ENCODE measurements at regions not wholly inside any gene's neighbourhood (a gene's known extent, or its start where the extent isn't known, plus 50 kb on each side); places are given as distances from the start of the nearest gene placed in this dataset.

DNA sequence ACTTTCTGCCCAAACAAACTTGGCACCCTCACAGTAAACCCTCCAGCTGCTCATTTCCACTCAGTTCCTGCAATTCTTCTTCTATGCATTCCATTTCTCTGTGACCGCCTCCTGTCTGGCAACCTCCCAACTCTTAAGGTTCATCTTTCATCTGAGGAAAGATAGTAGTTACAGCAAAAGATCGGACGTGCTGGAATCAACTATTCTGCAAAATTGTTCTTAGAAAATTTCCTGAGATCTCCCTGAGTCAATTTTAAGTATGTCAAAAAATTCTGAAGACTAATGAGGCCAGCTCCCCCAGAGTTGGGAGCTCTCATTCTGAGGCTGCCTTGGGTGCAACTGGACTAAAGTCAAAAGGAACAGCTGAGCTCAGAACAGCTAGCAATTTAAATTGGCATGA is 1026.0 kb downstream of the ADGRL3 start:
- TF ChIP-seq, protein P1, sequence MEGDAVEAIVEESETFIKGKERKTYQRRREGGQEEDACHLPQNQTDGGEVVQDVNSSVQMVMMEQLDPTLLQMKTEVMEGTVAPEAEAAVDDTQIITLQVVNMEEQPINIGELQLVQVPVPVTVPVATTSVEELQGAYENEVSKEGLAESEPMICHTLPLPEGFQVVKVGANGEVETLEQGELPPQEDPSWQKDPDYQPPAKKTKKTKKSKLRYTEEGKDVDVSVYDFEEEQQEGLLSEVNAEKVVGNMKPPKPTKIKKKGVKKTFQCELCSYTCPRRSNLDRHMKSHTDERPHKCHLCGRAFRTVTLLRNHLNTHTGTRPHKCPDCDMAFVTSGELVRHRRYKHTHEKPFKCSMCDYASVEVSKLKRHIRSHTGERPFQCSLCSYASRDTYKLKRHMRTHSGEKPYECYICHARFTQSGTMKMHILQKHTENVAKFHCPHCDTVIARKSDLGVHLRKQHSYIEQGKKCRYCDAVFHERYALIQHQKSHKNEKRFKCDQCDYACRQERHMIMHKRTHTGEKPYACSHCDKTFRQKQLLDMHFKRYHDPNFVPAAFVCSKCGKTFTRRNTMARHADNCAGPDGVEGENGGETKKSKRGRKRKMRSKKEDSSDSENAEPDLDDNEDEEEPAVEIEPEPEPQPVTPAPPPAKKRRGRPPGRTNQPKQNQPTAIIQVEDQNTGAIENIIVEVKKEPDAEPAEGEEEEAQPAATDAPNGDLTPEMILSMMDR (IDR thresholded peaks at IDR 0.05; ENCODE audit: borderline replicate concordance, control extremely low read depth, extremely low read depth, insufficient read depth, missing control alignments), result no peak
- DNase-seq (ENCODE audit: low spot score), result no peak
- in situ Hi-C loops (cut with MboI; ENCODE audit: low sequenced_read_pairs, unreplicated experiment), result no loop called here

DNA sequence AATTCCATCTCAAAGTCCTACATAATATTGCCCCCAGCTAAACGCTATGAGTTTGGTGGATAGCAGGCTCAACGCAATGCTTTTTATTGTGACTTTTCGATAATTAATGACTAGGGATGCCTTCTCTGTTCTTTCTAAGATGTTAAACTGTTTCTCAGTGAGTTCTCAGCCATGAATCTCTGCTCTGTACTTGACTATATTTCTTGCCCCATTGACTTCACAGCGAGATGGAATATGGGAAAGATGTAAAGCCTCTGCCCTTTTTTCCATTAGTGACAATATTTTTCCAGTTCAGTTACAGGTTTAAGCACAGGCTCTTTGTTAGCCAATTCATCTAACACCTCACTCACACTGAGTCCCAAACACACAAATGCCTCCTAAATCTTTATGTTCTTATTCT is 1022.0 kb downstream of the ADGRL3 start:
- TF ChIP-seq, protein P1 (IDR thresholded peaks at IDR 0.05; ENCODE audit: borderline replicate concordance, control extremely low read depth, extremely low read depth, insufficient read depth, missing control alignments), result no peak
- in situ Hi-C loops (cut with MboI; ENCODE audit: low sequenced_read_pairs, unreplicated experiment), result no loop called here
- no peak for DNase-seq (ENCODE audit: low spot score)

DNA sequence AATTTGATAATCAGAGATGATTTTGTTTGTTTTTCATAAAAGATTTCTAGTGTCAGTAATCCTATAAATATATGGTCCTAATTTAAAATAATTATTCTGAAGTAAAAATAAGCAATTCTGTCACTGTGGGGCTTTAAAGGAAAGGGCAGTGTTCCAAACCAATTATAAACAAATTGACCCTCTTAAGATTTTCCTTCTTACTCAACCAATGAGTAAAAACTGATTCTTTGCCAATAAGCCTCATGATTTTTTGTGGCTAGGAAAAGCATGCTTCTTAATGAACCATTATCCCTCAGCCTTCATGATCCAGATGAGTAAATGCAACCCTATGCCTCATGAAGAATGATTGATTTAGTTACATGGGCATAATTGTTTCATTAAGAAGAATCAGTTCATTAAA is 1010.4 kb downstream of the ADGRL3 start:
- TF ChIP-seq, protein P1 (IDR thresholded peaks at IDR 0.05; ENCODE audit: borderline replicate concordance, control extremely low read depth, extremely low read depth, insufficient read depth, missing control alignments), result no peak
- DNase-seq (ENCODE audit: low spot score), result no peak
- in situ Hi-C loops (cut with MboI; ENCODE audit: low sequenced_read_pairs, unreplicated experiment), result no loop called here

DNA sequence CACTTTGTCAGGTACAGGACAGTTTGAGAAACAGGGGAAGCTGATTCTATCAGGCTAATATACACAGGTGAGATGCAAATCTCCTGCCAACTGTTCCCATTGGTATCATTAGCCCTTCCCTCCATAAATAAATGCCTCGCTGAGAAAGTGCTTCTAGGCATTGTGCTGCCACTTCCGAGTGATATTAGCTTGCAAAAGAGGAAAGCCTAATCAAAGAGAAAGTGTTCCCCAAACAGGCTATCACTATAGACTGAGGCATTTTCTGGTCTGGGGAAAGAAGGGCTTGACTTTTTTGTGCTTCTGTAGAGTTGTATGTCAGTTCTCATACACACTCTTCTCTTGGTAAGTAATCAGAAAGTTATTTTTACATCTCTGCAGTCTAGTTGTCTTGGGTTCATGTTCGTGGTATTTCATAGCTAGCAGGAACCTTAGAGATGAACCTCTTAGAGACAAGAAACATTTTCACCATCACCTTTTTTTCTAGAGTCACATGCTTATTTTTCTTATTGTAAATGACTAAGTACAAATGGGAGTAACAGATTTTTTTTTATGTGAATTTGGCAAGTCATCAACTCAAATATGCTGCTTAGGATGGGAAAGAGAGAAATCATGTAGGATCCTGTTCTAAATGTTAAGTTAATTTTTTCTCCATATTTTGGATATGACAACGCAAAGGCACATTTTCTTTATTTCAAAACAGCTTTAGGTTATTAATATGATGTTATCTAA is 1009.8 kb downstream of the ADGRL3 start:
- no peak for DNase-seq (ENCODE audit: low spot score)
- TF ChIP-seq, protein P1 (IDR thresholded peaks at IDR 0.05; ENCODE audit: borderline replicate concordance, control extremely low read depth, extremely low read depth, insufficient read depth, missing control alignments), result no peak
- in situ Hi-C loops (cut with MboI; ENCODE audit: low sequenced_read_pairs, unreplicated experiment), result no loop called here

DNA sequence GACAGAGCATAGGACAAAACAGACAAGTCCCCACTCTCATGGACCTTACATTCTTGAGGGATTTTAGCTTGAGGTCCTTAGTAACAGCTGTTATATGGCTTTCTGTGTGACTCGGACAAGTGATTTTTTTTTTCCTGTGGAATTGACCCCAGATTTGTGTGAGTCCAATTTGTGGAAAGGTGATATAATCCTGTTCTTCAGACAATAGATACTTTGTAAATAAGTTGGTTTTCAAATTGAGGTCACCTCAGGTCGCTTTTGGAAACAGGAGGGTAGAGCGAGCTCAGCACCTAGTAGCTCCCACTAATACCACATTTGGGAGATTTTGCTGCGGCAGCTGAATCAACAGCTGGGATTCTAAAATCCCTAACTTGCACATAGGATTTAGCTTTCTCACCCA is 1008.8 kb downstream of the ADGRL3 start:
- TF ChIP-seq, protein P1 (IDR thresholded peaks at IDR 0.05; ENCODE audit: borderline replicate concordance, control extremely low read depth, extremely low read depth, insufficient read depth, missing control alignments), result no peak
- in situ Hi-C loops (cut with MboI; ENCODE audit: low sequenced_read_pairs, unreplicated experiment), result no loop called here
- no peak for DNase-seq (ENCODE audit: low spot score)

DNA sequence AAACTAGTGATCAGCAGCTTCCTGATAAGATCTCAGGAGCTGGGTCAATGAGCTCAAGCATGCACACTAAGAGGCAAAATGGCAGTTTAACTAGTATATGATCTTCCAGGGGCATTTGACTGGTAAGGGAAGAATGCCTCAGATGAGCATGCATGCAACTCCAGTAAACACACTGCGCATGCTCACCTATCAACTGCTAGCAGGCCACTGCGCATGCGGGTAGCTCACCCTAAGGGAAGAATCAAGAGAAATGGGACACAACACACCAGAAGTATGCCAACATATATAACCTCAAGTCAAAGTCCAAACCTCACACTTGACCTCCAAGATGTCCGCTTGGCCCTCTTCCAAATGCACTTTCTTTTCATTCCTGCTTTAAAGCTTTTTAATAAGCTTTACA is 1004.0 kb downstream of the ADGRL3 start:
- in situ Hi-C loops (cut with MboI; ENCODE audit: low sequenced_read_pairs, unreplicated experiment), result no loop called here
- no peak for DNase-seq (ENCODE audit: low spot score)
- TF ChIP-seq, protein P1 (IDR thresholded peaks at IDR 0.05; ENCODE audit: borderline replicate concordance, control extremely low read depth, extremely low read depth, insufficient read depth, missing control alignments), result no peak
